ENCODE measurements at regions not wholly inside any gene's neighbourhood (a gene's known extent, or its start where the extent isn't known, plus 50 kb on each side); places are given as distances from the start of the nearest gene placed in this dataset.

- no peak for DNase-seq (ENCODE audit: low read depth)
Observed at GRCh38 chr11:39294648-39295047, 2164.8 kb downstream of the LRRC4C start.

GRCh38 chr11:39288011-39288410 lies 2171.4 kb downstream of the LRRC4C start:
- no peak for DNase-seq (ENCODE audit: low read depth)

- DNase-seq (ENCODE audit: low read depth): no peak
Observed at GRCh38 chr11:39268176-39268690, 2191.2 kb downstream of the LRRC4C start.

GRCh38 chr11:39255648-39256047 lies 2203.8 kb downstream of the LRRC4C start:
- DNase-seq (ENCODE audit: low read depth): no peak

DNA sequence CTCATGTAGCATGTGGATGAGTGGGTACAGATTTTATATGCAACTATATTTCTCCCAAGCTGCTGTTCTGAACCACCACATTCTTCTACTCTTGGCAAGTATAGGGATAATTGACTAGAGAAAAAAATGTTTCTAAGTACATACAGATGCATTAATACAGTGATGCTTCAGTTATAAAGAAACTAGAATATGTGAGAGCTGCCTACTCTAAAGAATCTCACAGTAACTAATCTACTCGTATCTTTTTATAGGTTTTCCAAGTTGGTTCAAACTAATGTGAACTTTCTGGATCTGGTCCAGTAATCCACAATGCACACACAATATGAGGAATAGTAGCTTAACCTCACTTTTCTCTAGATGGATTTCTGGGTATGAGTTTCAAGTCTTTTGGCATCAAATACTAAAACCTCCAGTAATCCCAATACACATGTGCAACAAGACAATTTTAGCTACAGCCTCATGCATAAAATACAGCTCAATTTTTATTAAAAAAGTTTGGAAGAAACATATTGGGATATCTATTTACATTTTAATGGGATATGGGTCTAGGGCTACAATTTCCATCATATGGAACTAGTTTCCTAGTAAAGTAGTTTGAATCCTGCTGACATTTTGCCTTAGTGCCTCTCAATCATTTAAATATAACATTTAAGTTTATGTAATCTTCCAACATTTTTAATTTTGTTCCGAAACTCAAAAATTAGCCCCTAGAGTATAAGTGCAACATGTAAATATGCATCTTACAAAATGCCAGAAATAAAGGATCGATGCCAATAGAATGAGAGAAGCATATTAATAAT lies 2209.7 kb downstream of the LRRC4C start:
- DNase-seq (ENCODE audit: low read depth): no peak

GRCh38 chr11:39247570-39248137 lies 2211.8 kb downstream of the LRRC4C start:
- no peak for DNase-seq (ENCODE audit: low read depth)

DNA sequence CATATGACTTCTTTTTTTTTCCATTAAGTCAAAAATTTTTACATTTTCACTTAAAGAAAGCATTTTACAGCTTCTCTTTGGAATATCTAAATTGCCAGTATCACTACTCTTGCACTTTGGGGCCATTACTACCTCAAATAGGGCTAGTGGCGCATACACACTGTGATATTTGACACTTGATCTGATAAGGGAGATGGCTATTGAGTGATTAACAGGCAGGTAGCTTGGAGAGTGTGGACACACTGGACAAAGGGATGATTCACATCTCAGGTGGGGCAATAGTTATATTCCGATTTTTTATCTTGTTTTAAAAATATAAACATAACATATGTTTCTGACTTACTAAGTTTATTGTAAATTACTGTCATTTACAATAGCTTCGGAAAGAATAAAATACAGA lies 2219.9 kb downstream of the LRRC4C start:
- DNase-seq (ENCODE audit: low read depth): no peak

DNA sequence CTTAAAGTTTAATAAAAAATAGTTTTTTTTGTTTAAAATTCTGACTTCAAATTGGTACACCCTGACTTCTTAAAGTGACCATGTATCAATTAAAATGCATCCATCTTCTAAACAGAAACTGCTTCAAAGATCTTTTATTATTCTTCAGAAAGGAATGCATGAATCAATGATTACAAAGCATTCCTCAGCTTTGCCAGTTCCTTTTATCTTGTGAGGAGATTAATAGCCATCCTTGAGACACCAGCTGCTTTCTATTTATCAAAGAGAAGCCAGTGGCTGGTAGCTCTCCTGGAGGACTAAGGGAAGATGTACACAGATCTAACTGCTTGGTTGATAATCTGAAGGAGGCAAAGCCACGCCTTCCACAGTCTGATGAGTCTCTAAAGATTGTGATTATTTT lies 2222.5 kb downstream of the LRRC4C start:
- no peak for DNase-seq (ENCODE audit: low read depth)

- DNase-seq (ENCODE audit: low read depth): no peak
Observed at GRCh38 chr11:39221550-39222138, 2237.8 kb downstream of the LRRC4C start.

- DNase-seq (ENCODE audit: low read depth): no peak
Observed at GRCh38 chr11:39220501-39221230, 2238.8 kb downstream of the LRRC4C start.

- DNase-seq (ENCODE audit: low read depth): no peak
Observed at GRCh38 chr11:39220069-39220468, 2239.4 kb downstream of the LRRC4C start.

GRCh38 chr11:39209981-39210380 lies 2249.5 kb downstream of the LRRC4C start:
- DNase-seq (ENCODE audit: low read depth): no peak

DNA sequence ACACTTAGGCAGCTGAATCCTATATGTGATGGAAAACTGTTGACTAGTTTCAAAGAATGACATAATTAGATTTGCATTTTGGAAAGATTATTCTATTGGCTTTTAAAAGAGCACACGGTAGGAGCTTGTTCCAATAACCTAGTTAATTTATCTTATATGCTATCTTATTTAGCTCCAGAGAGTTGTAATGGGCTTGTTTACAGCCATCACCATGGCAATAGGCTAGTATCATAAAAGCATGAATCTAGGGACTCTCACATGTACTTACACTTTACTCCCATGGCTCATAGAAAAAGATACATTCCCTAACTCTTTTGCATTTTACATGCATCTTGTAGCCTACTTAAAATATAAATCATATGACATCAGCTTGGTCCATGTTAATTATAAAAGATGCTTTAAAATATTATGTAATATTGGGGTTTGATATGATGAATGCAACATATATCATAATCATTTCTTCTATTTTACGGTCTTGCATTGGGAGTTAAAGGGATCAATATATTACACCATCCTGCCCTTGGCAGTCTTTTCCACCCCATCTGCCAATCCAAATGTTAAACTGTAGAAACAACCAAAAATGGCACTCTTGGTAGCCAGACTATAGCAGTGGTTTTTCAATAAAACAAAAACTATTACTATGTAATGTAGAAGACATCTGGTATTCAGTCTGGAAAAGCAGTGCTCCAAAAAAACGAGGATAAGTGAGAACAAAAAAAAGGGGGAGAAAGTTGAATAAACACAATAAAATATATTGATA lies 2254.0 kb downstream of the LRRC4C start:
- no peak for DNase-seq (ENCODE audit: low read depth)

- no peak for DNase-seq (ENCODE audit: low read depth)
Observed at GRCh38 chr11:39192671-39193070, 2266.8 kb downstream of the LRRC4C start.

DNA sequence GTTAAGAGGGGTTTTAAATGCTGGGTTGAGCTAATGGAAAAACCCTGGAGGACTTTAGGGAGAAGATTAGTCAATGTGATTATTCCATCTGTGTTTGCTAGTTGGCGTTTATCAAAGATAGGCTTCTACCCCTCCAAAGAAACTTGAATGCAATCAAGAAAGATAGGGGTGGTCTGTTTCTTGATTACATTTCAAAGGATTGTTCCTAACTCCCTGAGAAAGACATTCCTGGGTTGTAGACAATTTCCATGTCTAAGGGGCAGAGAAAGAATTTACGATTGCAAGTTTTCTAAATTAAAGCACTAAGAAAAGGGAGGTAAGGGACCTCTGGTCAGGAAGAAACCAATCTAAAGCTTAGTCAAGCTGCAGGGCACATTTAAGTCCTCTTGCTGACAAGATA lies 2268.7 kb downstream of the LRRC4C start:
- no peak for DNase-seq (ENCODE audit: low read depth)

GRCh38 chr11:39177678-39178077 lies 2281.8 kb downstream of the LRRC4C start:
- no peak for DNase-seq (ENCODE audit: low read depth)

DNA sequence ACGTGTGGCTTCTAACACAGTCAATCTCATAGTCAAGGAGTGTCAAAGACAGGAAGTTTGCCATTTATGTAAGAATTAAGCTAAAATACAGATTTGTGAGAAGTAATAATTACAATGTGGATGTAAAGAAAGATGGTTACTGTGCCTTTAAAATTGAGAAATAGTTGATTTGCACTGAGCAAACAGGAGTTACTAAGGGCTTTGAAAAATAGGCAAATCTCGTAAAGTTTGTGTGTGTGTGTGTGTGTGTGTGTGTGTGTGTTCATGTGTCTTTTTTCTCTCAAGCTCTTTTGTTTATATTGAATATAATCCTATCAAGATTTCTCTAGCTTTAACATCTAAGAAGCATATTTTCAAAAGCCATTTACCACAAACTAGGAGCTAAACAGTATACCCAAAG lies 2284.5 kb downstream of the LRRC4C start:
- DNase-seq (ENCODE audit: low read depth): no peak

DNA sequence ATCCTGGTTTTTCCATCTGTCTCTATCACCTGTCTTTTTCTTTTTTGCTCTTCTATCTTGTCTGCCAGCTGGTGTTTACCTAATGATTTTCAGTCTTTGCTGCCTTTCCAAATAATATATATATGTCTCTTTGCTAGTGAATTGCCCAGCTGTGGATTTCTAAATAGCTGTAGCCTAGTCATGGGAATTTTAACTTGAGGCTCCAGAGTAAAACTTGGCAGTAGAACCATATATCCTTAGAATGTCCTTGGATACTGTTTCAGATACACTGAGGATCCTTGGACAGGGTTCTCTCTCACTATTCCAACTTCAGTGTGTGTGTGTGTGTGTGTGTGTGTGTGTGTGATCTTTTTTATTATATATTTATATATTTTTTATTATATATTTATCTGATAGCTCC lies 2285.3 kb downstream of the LRRC4C start:
- DNase-seq (ENCODE audit: low read depth): no peak

GRCh38 chr11:39165021-39165420 lies 2294.4 kb downstream of the LRRC4C start:
- DNase-seq (ENCODE audit: low read depth): no peak

- no peak for DNase-seq (ENCODE audit: low read depth)
Observed at GRCh38 chr11:39149214-39149613, 2310.2 kb downstream of the LRRC4C start.

DNA sequence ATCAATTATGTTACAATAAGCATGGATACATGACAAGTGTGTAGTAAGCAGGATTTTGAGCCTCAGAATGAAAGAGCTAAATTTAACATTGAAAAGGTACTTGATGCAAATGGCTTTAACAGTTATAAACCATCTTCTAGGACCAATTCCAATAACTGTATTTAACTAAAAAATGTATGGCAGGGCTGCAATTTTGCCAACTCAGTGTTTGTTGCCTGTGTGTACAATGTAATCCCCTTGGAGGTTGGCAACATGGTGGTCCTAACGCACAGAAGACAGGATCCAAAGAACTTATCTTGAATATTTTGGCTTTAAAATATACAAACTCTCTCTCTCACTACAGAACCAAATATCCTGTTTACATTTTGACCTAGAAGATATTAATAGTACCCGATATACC lies 2314.1 kb downstream of the LRRC4C start:
- no peak for DNase-seq (ENCODE audit: low read depth)

All from T-helper 22 cell (primary cell).